ENCODE measurements at regions not wholly inside any gene's neighbourhood (a gene's known extent, or its start where the extent isn't known, plus 50 kb on each side); places are given as distances from the start of the nearest gene placed in this dataset.

- ChIA-PET CTCF (no interaction called here), POLR2A (no interaction called here)
- H3K27ac Mint-ChIP-seq: no peak overlapping the region
- peaks cover 80% of the 10 kb centered on the region for H3K9me3 Mint-ChIP-seq
- no peak overlapping the region for H3K4me3 Mint-ChIP-seq
- H3K36me3 Mint-ChIP-seq: peaks cover 42% of the 10 kb centered on the region
- ATAC-seq: no peak
- H3K4me1 Mint-ChIP-seq: no peaks in the 10 kb centered on the region
- TF ChIP-seq ATF2 (CRISPR knock-in tag; IDR thresholded peaks at IDR 0.05; ENCODE audit: borderline replicate concordance, low read depth): no peak
- no peak for TF ChIP-seq CREM (CRISPR knock-in tag; IDR thresholded peaks at IDR 0.05)
- no peak for TF ChIP-seq ZNF671 (CRISPR knock-in tag; IDR thresholded peaks at IDR 0.05)
- TF ChIP-seq GTF2I (CRISPR knock-in tag; conservative IDR thresholded peaks at IDR 0.05): no peak
- DNase-seq (ENCODE audit: low spot score): no peak
- no peaks in the 10 kb centered on the region for H3K27me3 Mint-ChIP-seq (ENCODE audit: low read depth)
These were observed 853.9 kb upstream of the RAG2 start for GRCh38 chr11:37451903-37452302.

GRCh38 chr11:37450613-37451012 is 852.6 kb upstream of the RAG2 start:
- no peak overlapping the region for H3K4me3 Mint-ChIP-seq
- CTCF ChIA-PET: no interaction called here
- DNase-seq (ENCODE audit: low spot score) (no peak), ATAC-seq (no peak)
- no peak for TF ChIP-seq GRHL2 (CRISPR knock-in tag; IDR thresholded peaks at IDR 0.05; ENCODE audit: insufficient replicate concordance, severe bottlenecking)
- TF ChIP-seq TP53 (CRISPR knock-in tag; IDR thresholded peaks at IDR 0.05): no peak
- TF ChIP-seq IRF1 (CRISPR knock-in tag; IDR thresholded peaks at IDR 0.05): no peak
- no peak for TF ChIP-seq GABPB1 (CRISPR knock-in tag; IDR thresholded peaks at IDR 0.05)
- TF ChIP-seq ZBTB21 (CRISPR knock-in tag; IDR thresholded peaks at IDR 0.05; ENCODE audit: borderline replicate concordance): no peak
- TF ChIP-seq ZNF423 (CRISPR knock-in tag; IDR thresholded peaks at IDR 0.05): no peak
- no peak for TF ChIP-seq ZNF512 (CRISPR knock-in tag; IDR thresholded peaks at IDR 0.05; ENCODE audit: borderline replicate concordance)
- no peak for TF ChIP-seq JUN (CRISPR knock-in tag; IDR thresholded peaks at IDR 0.05)
- TF ChIP-seq NFATC4 (CRISPR knock-in tag; IDR thresholded peaks at IDR 0.05): no peak
- TF ChIP-seq OVOL2 (CRISPR knock-in tag; IDR thresholded peaks at IDR 0.05; ENCODE audit: borderline replicate concordance): no peak
- TF ChIP-seq PRRX2 (CRISPR knock-in tag; IDR thresholded peaks at IDR 0.05): no peak
- no peak for TF ChIP-seq CTCF (IDR thresholded peaks at IDR 0.05)
- no peak for TF ChIP-seq ZNF219 (CRISPR knock-in tag; IDR thresholded peaks at IDR 0.05; ENCODE audit: borderline replicate concordance)
- TF ChIP-seq MYBL2 (CRISPR knock-in tag; IDR thresholded peaks at IDR 0.05): no peak
- TF ChIP-seq, protein P1, sequence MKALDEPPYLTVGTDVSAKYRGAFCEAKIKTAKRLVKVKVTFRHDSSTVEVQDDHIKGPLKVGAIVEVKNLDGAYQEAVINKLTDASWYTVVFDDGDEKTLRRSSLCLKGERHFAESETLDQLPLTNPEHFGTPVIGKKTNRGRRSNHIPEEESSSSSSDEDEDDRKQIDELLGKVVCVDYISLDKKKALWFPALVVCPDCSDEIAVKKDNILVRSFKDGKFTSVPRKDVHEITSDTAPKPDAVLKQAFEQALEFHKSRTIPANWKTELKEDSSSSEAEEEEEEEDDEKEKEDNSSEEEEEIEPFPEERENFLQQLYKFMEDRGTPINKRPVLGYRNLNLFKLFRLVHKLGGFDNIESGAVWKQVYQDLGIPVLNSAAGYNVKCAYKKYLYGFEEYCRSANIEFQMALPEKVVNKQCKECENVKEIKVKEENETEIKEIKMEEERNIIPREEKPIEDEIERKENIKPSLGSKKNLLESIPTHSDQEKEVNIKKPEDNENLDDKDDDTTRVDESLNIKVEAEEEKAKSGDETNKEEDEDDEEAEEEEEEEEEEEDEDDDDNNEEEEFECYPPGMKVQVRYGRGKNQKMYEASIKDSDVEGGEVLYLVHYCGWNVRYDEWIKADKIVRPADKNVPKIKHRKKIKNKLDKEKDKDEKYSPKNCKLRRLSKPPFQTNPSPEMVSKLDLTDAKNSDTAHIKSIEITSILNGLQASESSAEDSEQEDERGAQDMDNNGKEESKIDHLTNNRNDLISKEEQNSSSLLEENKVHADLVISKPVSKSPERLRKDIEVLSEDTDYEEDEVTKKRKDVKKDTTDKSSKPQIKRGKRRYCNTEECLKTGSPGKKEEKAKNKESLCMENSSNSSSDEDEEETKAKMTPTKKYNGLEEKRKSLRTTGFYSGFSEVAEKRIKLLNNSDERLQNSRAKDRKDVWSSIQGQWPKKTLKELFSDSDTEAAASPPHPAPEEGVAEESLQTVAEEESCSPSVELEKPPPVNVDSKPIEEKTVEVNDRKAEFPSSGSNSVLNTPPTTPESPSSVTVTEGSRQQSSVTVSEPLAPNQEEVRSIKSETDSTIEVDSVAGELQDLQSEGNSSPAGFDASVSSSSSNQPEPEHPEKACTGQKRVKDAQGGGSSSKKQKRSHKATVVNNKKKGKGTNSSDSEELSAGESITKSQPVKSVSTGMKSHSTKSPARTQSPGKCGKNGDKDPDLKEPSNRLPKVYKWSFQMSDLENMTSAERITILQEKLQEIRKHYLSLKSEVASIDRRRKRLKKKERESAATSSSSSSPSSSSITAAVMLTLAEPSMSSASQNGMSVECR (CRISPR knock-in tag; IDR thresholded peaks at IDR 0.05; ENCODE audit: borderline replicate concordance): no peak
- H3K9me3 Mint-ChIP-seq: peaks cover 77% of the 10 kb centered on the region
- no peaks in the 10 kb centered on the region for H3K27me3 Mint-ChIP-seq (ENCODE audit: low read depth)
- H3K27ac Mint-ChIP-seq: no peak overlapping the region
- H3K36me3 Mint-ChIP-seq: peaks cover 43% of the 10 kb centered on the region
- POLR2A ChIA-PET: no interaction called here
- H3K4me1 Mint-ChIP-seq: no peaks in the 10 kb centered on the region

Data from WTC11 (cell line).